PC-9 (cell line): ENCODE measurements at regions not wholly inside any gene's neighbourhood (a gene's known extent, or its start where the extent isn't known, plus 50 kb on each side); places are given as distances from the start of the nearest gene placed in this dataset.
"Not testable (repeated sequence)": the region's sequence is repeated elsewhere in the genome, so short reads cannot be mapped to it uniquely, and the experiment has no call there.

Experiments
- EZH2 ChIP-seq: fragments of 200-600 bp; sonication (generic); IDR thresholded peaks from 2 replicates; pipeline ENCODE4 v1.8.0; 2017; ENCODE audit warnings: antibody characterized with exemption, low read depth
- TF ChIP-seq, protein P1 (sequence below): fragments of 200-600 bp; sonication (generic); conservative IDR thresholded peaks from 2 replicates; pipeline ENCODE4 v1.6.1; 2017; ENCODE audit warnings: mixed run types, antibody characterized with exemption, mild to moderate bottlenecking, moderate library complexity

DNA sequence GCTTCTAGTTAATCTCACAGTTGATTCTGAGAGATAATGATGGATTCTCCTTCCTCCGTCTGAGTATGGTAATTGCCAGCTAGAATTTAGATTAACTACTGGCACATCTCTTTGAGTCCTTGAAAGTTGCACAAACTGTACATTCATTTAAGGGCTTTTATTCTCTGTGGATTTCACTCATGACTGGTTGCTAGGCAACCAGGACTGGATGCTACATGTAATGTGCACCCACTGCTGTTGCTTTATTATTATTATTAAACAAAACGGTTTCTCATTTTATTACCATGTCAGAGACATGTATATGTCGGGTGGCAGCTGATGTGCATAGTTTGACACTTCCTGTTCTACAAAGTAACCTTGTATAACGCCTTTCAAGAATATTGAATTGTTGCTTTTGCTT lies 1882.8 kb downstream of the KHDRBS2 start:
- TF ChIP-seq, protein P1, sequence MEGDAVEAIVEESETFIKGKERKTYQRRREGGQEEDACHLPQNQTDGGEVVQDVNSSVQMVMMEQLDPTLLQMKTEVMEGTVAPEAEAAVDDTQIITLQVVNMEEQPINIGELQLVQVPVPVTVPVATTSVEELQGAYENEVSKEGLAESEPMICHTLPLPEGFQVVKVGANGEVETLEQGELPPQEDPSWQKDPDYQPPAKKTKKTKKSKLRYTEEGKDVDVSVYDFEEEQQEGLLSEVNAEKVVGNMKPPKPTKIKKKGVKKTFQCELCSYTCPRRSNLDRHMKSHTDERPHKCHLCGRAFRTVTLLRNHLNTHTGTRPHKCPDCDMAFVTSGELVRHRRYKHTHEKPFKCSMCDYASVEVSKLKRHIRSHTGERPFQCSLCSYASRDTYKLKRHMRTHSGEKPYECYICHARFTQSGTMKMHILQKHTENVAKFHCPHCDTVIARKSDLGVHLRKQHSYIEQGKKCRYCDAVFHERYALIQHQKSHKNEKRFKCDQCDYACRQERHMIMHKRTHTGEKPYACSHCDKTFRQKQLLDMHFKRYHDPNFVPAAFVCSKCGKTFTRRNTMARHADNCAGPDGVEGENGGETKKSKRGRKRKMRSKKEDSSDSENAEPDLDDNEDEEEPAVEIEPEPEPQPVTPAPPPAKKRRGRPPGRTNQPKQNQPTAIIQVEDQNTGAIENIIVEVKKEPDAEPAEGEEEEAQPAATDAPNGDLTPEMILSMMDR = not testable (repeated sequence)
- TF ChIP-seq EZH2 = not testable (repeated sequence)
